RWPE2 (cell line): ENCODE measurements at regions not wholly inside any gene's neighbourhood (a gene's known extent, or its start where the extent isn't known, plus 50 kb on each side); places are given as distances from the start of the nearest gene placed in this dataset.

Experiments
- ATAC-seq: fragments of 200-7000 bp; cut with Tn5 transposase; 3 replicates; pipeline ENCODE4 v1.9.1; 2021; ENCODE audit warnings: low read depth
- DNase-seq: peaks from one replicate; pipeline ENCODE4 v3.0.0-alpha.2; 2020; ENCODE audit warnings: low spot score
- H3K27ac ChIP-seq: fragments of 450-650 bp; 2 replicates; pipeline ENCODE4 v1.5.1; 2017; ENCODE audit warnings: mild to moderate bottlenecking; ENCODE audit not compliant: poor library complexity, severe bottlenecking
- H3K27me3 ChIP-seq: fragments of 250-450 bp; sonication (Bioruptor Pico); 2 replicates; pipeline ENCODE4 v1.5.1; 2021; ENCODE audit warnings: mild to moderate bottlenecking, moderate library complexity; ENCODE audit not compliant: insufficient read depth, poor library complexity, severe bottlenecking
- H3K36me3 ChIP-seq: fragments of 250-450 bp; sonication (Bioruptor Pico); 2 replicates; pipeline ENCODE4 v1.5.1; 2020; ENCODE audit warnings: low read depth, mild to moderate bottlenecking, moderate library complexity
- H3K4me1 ChIP-seq: fragments of 250-450 bp; sonication (Bioruptor Pico); 2 replicates; pipeline ENCODE4 v1.5.1; 2021; ENCODE audit warnings: mild to moderate bottlenecking, moderate library complexity; ENCODE audit not compliant: insufficient read depth, poor library complexity, severe bottlenecking
- H3K4me3 ChIP-seq: fragments of 250-450 bp; sonication (Bioruptor Pico); 2 replicates; pipeline ENCODE4 v1.5.1; 2021; ENCODE audit warnings: mild to moderate bottlenecking, moderate library complexity; ENCODE audit not compliant: severe bottlenecking
- H3K9me3 ChIP-seq: fragments of 250-450 bp; sonication (Bioruptor Pico); 2 replicates; pipeline ENCODE4 v1.5.1; 2021; ENCODE audit warnings: mild to moderate bottlenecking, moderate library complexity; ENCODE audit not compliant: severe bottlenecking
- TF ChIP-seq, protein P1 (sequence below): fragments of 450-650 bp; IDR thresholded peaks from one replicate; pipeline ENCODE4 v1.5.1; 2017; ENCODE audit warnings: mild to moderate bottlenecking, moderate library complexity; ENCODE audit not compliant: poor library complexity, severe bottlenecking

DNA sequence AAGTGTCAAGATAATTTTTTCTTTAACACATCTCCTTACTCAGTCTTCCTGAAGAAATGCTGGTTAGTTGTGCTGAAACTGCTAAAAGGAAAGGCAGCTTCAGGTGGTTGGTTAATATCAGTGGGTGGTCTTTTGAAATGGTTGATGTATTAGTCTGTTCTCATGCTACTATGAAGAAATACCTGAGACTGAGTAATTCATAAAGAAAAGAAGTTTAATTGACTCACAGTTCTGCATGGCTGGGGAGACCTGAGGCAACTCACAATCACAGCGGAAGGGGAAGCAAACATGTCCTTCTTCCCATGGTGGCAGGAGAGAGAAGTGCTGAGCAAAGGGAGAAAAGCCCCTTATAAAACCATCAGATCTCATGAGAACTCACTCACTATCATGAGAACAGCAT lies 125.9 kb upstream of the CYRIA start:
- DNase-seq (no peak), ATAC-seq (no peak)
- H3K27ac ChIP-seq = no peak overlapping the region
- H3K4me1 ChIP-seq = no peaks in the 10 kb centered on the region
- H3K36me3 ChIP-seq = no peaks in the 10 kb centered on the region
- no peaks in the 10 kb centered on the region for H3K9me3 ChIP-seq
- TF ChIP-seq, protein P1, sequence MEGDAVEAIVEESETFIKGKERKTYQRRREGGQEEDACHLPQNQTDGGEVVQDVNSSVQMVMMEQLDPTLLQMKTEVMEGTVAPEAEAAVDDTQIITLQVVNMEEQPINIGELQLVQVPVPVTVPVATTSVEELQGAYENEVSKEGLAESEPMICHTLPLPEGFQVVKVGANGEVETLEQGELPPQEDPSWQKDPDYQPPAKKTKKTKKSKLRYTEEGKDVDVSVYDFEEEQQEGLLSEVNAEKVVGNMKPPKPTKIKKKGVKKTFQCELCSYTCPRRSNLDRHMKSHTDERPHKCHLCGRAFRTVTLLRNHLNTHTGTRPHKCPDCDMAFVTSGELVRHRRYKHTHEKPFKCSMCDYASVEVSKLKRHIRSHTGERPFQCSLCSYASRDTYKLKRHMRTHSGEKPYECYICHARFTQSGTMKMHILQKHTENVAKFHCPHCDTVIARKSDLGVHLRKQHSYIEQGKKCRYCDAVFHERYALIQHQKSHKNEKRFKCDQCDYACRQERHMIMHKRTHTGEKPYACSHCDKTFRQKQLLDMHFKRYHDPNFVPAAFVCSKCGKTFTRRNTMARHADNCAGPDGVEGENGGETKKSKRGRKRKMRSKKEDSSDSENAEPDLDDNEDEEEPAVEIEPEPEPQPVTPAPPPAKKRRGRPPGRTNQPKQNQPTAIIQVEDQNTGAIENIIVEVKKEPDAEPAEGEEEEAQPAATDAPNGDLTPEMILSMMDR = no peak
- no peaks in the 10 kb centered on the region for H3K27me3 ChIP-seq
- H3K4me3 ChIP-seq = no peak overlapping the region

DNA sequence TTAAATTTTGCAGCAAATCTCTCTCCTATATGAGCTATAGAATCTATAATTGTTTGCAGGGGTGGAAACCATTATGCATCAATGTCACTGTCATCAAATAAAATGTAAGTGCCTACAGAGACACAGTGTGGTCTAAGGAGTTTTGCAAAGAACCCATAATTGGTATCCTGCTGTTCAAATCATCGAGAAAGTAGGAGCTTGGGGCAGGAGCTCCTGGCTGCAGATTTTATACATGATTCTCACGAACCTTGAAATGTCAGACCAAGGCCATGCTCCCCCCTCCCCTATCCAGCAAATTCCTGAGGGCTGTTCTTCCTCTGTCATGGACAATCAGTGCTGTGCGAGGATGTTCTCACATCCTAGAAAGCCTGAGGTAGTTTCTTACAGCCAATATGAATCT lies 119.5 kb upstream of the CYRIA start:
- Histone ChIP-seq H3K4me1 (no peaks in the 10 kb centered on the region), H3K27ac (no peak overlapping the region), H3K36me3 (no peaks in the 10 kb centered on the region), H3K27me3 (no peaks in the 10 kb centered on the region), H3K9me3 (no peaks in the 10 kb centered on the region), H3K4me3 (no peak overlapping the region)
- TF ChIP-seq, protein P1 = no peak
- DNase-seq (no peak), ATAC-seq (no peak)

DNA sequence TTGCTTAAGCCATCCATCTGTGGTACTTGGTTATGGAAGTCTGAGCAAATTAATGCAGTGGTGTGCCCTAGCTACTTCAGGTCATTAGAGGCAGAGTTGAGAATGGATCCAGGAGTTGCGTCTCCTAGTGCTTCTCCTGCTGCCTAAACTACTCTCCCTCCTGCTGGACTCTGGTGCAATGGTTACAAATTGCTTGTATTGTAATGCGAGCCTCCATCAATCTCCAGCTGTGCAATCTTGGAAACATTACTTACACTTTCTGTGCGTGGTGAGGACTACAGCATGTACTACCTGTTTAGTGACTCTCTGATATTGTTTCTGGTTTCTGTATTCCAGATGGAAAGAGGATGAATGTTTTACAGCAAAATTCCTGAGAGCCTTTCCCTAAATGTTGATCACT lies 119.0 kb upstream of the CYRIA start:
- TF ChIP-seq, protein P1 = no peak

DNA sequence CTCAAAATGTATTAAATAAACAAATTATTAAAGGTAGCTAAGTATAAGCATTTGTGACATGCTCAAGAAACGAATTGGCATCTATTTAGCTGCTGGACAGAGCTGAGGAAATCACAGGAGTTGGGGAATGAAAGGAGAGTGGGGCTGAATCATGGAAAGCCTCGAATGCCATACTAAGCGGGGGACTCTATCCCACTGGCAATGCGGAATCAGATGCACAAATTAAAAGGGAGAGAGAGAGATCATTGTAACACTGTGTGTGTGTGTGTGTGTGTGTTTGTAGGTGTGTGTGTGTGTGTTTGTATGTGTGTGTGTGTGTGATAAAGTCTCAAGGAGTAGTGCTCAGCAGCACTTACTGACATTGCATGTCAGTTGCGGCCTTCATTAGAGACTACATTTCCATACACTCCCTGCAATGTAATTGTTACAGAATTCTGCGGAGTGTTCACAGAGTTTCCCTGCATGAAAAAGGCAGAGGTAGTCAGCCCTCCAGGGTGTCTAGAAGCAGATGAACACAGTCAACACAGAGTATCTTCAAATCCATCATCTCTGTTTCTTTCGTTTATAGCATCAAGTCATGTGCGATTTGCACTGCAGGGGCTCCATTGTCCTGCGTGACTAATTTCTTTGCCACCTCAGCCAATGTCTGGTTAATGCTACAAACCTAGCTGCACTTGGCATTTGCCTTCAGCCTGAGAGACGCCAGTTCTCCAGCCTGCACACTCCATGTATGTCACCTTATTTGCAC lies 111.7 kb upstream of the CYRIA start:
- no peak for DNase-seq
- H3K4me3 ChIP-seq = no peak overlapping the region
- no peaks in the 10 kb centered on the region for H3K36me3 ChIP-seq
- ATAC-seq = no peak
- H3K9me3 ChIP-seq = no peaks in the 10 kb centered on the region
- no peaks in the 10 kb centered on the region for H3K27me3 ChIP-seq
- no peaks in the 10 kb centered on the region for H3K4me1 ChIP-seq
- H3K27ac ChIP-seq = no peak overlapping the region
- TF ChIP-seq, protein P1 = no peak

More for the DNA sequence above, 119.0 kb upstream of the CYRIA start:
- Histone ChIP-seq H3K36me3 (no peaks in the 10 kb centered on the region), H3K27ac (no peak overlapping the region), H3K4me1 (no peaks in the 10 kb centered on the region), H3K27me3 (no peaks in the 10 kb centered on the region), H3K9me3 (no peaks in the 10 kb centered on the region), H3K4me3 (no peak overlapping the region)
- ATAC-seq (no peak), DNase-seq (no peak)

DNA sequence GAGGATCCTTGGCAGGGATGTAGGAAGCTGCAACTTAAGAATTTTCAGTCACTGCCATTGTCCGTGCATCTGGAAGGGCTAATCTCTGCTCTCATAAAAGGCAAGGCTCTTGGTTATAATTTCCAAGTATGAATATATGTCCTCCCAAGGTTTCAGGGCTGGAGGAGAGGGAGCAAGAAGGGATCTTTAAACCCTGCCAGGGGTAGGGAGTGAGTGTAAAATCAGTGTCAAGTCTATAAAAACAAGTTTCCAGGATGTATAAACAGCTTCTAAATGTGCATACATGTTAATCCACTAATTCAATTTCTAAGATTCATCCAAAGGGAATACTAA lies 110.2 kb upstream of the CYRIA start:
- DNase-seq = no peak
- no peaks in the 10 kb centered on the region for H3K36me3 ChIP-seq
- no peak overlapping the region for H3K27ac ChIP-seq
- no peaks in the 10 kb centered on the region for H3K27me3 ChIP-seq
- H3K4me1 ChIP-seq = no peaks in the 10 kb centered on the region
- H3K9me3 ChIP-seq = no peaks in the 10 kb centered on the region
- ATAC-seq = no peak
- TF ChIP-seq, protein P1 = no peak
- no peak overlapping the region for H3K4me3 ChIP-seq
